ENCODE measurements at regions not wholly inside any gene's neighbourhood (a gene's known extent, or its start where the extent isn't known, plus 50 kb on each side); places are given as distances from the start of the nearest gene placed in this dataset.

- H3K4me3 ChIP-seq (replicated peaks; ENCODE audit: insufficient read depth, low read length) = no peak overlapping the region
- TF ChIP-seq POLR2AphosphoS5 (IDR thresholded peaks at IDR 0.05; ENCODE audit: low read depth) (no peak), CTCF (IDR thresholded peaks at IDR 0.05; ENCODE audit: insufficient read depth, low read length) (no peak), SPI1 (IDR thresholded peaks at IDR 0.05; ENCODE audit: borderline replicate concordance, low read depth) (no peak), GABPA (IDR thresholded peaks at IDR 0.05; ENCODE audit: low read depth) (no peak)
- TF ChIP-seq, protein P1, sequence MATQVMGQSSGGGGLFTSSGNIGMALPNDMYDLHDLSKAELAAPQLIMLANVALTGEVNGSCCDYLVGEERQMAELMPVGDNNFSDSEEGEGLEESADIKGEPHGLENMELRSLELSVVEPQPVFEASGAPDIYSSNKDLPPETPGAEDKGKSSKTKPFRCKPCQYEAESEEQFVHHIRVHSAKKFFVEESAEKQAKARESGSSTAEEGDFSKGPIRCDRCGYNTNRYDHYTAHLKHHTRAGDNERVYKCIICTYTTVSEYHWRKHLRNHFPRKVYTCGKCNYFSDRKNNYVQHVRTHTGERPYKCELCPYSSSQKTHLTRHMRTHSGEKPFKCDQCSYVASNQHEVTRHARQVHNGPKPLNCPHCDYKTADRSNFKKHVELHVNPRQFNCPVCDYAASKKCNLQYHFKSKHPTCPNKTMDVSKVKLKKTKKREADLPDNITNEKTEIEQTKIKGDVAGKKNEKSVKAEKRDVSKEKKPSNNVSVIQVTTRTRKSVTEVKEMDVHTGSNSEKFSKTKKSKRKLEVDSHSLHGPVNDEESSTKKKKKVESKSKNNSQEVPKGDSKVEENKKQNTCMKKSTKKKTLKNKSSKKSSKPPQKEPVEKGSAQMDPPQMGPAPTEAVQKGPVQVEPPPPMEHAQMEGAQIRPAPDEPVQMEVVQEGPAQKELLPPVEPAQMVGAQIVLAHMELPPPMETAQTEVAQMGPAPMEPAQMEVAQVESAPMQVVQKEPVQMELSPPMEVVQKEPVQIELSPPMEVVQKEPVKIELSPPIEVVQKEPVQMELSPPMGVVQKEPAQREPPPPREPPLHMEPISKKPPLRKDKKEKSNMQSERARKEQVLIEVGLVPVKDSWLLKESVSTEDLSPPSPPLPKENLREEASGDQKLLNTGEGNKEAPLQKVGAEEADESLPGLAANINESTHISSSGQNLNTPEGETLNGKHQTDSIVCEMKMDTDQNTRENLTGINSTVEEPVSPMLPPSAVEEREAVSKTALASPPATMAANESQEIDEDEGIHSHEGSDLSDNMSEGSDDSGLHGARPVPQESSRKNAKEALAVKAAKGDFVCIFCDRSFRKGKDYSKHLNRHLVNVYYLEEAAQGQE (IDR thresholded peaks at IDR 0.05; ENCODE audit: insufficient replicate concordance, low read depth) = no peak
- no peak for DNase-seq (ENCODE audit: low read depth in 1 of 2, low spot score in 1 of 2)
- no peaks in the 10 kb centered on the region for H3K27me3 ChIP-seq (ENCODE audit: insufficient read depth, poor library complexity, severe bottlenecking)
- H3K27ac ChIP-seq (replicated peaks) = no peak overlapping the region
Observed at GRCh38 chr10:8336629-8337331, 282.3 kb downstream of the GATA3 start.

DNA sequence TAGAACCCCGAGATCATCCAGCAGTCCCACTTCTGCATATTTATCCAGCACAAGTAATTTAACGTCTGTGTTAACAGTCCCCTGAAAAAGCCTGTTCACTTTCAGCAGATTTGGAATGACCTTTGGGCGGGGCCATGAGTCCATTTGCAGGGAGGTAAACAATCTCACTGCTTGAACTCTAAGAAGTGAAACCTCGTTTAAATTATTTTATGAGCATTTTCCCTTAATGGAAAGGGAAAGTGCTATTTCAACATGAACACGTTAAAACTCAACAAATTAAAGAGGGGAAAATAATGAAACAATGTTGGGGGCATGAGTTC lies 282.8 kb downstream of the GATA3 start:
- DNase-seq (ENCODE audit: low read depth in 1 of 2, low spot score in 1 of 2) = no peak
- Histone ChIP-seq H3K27ac (replicated peaks) (no peak overlapping the region), H3K4me3 (replicated peaks; ENCODE audit: insufficient read depth, low read length) (no peak overlapping the region), H3K27me3 (ENCODE audit: insufficient read depth, poor library complexity, severe bottlenecking) (no peaks in the 10 kb centered on the region)
- TF ChIP-seq POLR2AphosphoS5 (IDR thresholded peaks at IDR 0.05; ENCODE audit: low read depth) = no peak
- no peak for TF ChIP-seq SPI1 (IDR thresholded peaks at IDR 0.05; ENCODE audit: borderline replicate concordance, low read depth)

GRCh38 chr10:8338177-8338766 lies 283.8 kb downstream of the GATA3 start:
- DNase-seq (ENCODE audit: low read depth in 1 of 2, low spot score in 1 of 2) = no peak
- no peak overlapping the region for H3K4me3 ChIP-seq (replicated peaks; ENCODE audit: insufficient read depth, low read length)
- H3K27me3 ChIP-seq (ENCODE audit: insufficient read depth, poor library complexity, severe bottlenecking) = no peaks in the 10 kb centered on the region
- H3K27ac ChIP-seq (replicated peaks) = no peak overlapping the region
- TF ChIP-seq, protein P1 (IDR thresholded peaks at IDR 0.05; ENCODE audit: insufficient replicate concordance, low read depth) = no peak
- TF ChIP-seq POLR2AphosphoS5 (IDR thresholded peaks at IDR 0.05; ENCODE audit: low read depth) (no peak), CTCF (IDR thresholded peaks at IDR 0.05; ENCODE audit: insufficient read depth, low read length) (no peak), GABPA (IDR thresholded peaks at IDR 0.05; ENCODE audit: low read depth) (no peak), SPI1 (IDR thresholded peaks at IDR 0.05; ENCODE audit: borderline replicate concordance, low read depth) (no peak)

GRCh38 chr10:8344756-8345155 lies 290.3 kb downstream of the GATA3 start:
- Histone ChIP-seq H3K4me3 (replicated peaks; ENCODE audit: insufficient read depth, low read length) (no peak overlapping the region), H3K27me3 (ENCODE audit: insufficient read depth, poor library complexity, severe bottlenecking) (no peaks in the 10 kb centered on the region), H3K27ac (replicated peaks) (no peak overlapping the region)
- no peak for TF ChIP-seq CTCF (IDR thresholded peaks at IDR 0.05; ENCODE audit: insufficient read depth, low read length)
- no peak for TF ChIP-seq POLR2AphosphoS5 (IDR thresholded peaks at IDR 0.05; ENCODE audit: low read depth)
- TF ChIP-seq, protein P1 (IDR thresholded peaks at IDR 0.05; ENCODE audit: insufficient replicate concordance, low read depth) = no peak
- no peak for TF ChIP-seq SPI1 (IDR thresholded peaks at IDR 0.05; ENCODE audit: borderline replicate concordance, low read depth)
- no peak for DNase-seq (ENCODE audit: low read depth in 1 of 2, low spot score in 1 of 2)

Measured in HL-60 (cell line).